GM12878 (cell line): ENCODE measurements at regions not wholly inside any gene's neighbourhood (a gene's known extent, or its start where the extent isn't known, plus 50 kb on each side); places are given as distances from the start of the nearest gene placed in this dataset.
A peak's percentile ranks its signal among the peaks of the same experiment; 100 is the strongest.

ENCODE experiments used
- BRCA1 ChIP-seq: IDR thresholded peaks from 2 replicates; pipeline ENCODE4 v1.6.1; 2011; ENCODE audit warnings: low read depth, low read length, improper control_type of control experiment
- CHD1 ChIP-seq: IDR thresholded peaks from 2 replicates; pipeline ENCODE4 v1.6.1; 2012; ENCODE audit warnings: low read depth, low read length, improper control_type of control experiment
- IKZF1 ChIP-seq: fragments of 450-650 bp; conservative IDR thresholded peaks from 2 replicates; pipeline ENCODE4 v1.6.1; 2017; ENCODE audit warnings: antibody characterized with exemption, mild to moderate bottlenecking
- IRF4 ChIP-seq: IDR thresholded peaks from 2 replicates; pipeline ENCODE4 v1.6.1; 2011; ENCODE audit warnings: low read depth, low read length
- MEF2B ChIP-seq: fragments of 450-650 bp; IDR thresholded peaks from 2 replicates; pipeline ENCODE4 v1.6.1; 2018; ENCODE audit warnings: mild to moderate bottlenecking, moderate library complexity; ENCODE audit not compliant: partially characterized antibody, poor library complexity, severe bottlenecking
- POLR2AphosphoS2 ChIP-seq: IDR thresholded peaks from 2 replicates; pipeline ENCODE4 v1.6.1; 2011; ENCODE audit warnings: low read depth, mild to moderate bottlenecking, low read length, improper control_type of control experiment, moderate library complexity
- SIN3A ChIP-seq: IDR thresholded peaks from 2 replicates; pipeline ENCODE4 v1.6.1; 2012; ENCODE audit warnings: low read depth, low read length, improper control_type of control experiment
- SIX5 ChIP-seq: IDR thresholded peaks from 2 replicates; pipeline ENCODE4 v1.6.1; 2011; ENCODE audit warnings: mild to moderate bottlenecking, low read depth, low read length, moderate library complexity; ENCODE audit not compliant: severe bottlenecking
- SMC3 ChIP-seq: IDR thresholded peaks from 2 replicates; pipeline ENCODE4 v1.6.1; 2011; ENCODE audit warnings: low read length, improper control_type of control experiment, borderline replicate concordance
- SUPT20H ChIP-seq: IDR thresholded peaks from 2 replicates; pipeline ENCODE4 v1.6.1; 2011; ENCODE audit warnings: low read depth, mild to moderate bottlenecking, low read length, moderate library complexity, borderline replicate concordance; ENCODE audit not compliant: control insufficient read depth
- ZNF207 ChIP-seq: fragments of 450-650 bp; IDR thresholded peaks from 2 replicates; pipeline ENCODE4 v1.6.1; 2014; ENCODE audit warnings: antibody characterized with exemption, mild to moderate bottlenecking, borderline replicate concordance
- TF ChIP-seq, protein P1 (sequence below): fragments of 450-650 bp; IDR thresholded peaks from 2 replicates; pipeline ENCODE4 v1.6.1; 2016; ENCODE audit warnings: mild to moderate bottlenecking
- TF ChIP-seq, protein P2 (sequence below): fragments of 450-650 bp; formaldehyde crosslinking; IDR thresholded peaks from 2 replicates; pipeline ENCODE4 v1.4.0; 2020; ENCODE audit warnings: mild to moderate bottlenecking, moderate library complexity
- TF ChIP-seq, protein P3 (sequence below): fragments of 450-650 bp; IDR thresholded peaks from 2 replicates; pipeline ENCODE4 v1.6.1; 2017; ENCODE audit warnings: mild to moderate bottlenecking
- TF ChIP-seq, protein P4 (sequence below): fragments of 150-350 bp; IDR thresholded peaks from 2 replicates; pipeline ENCODE4 v1.6.1; 2014; ENCODE audit warnings: mild to moderate bottlenecking, low read depth, low read length
- TF ChIP-seq, protein P5 (sequence below): IDR thresholded peaks from 2 replicates; pipeline ENCODE4 v1.6.1; 2011; ENCODE audit warnings: mild to moderate bottlenecking, low read depth, low read length, moderate library complexity; ENCODE audit not compliant: insufficient replicate concordance
- TF ChIP-seq, protein P6 (sequence below), 3 experiments: IDR thresholded peaks in 2 of 3; conservative IDR thresholded peaks in 1 of 3; 2 replicates each; pipeline ENCODE4 v1.5.1; 2011; ENCODE audit warnings: low read depth in 3 of 3, low read length in 3 of 3, mild to moderate bottlenecking in 3 of 3, control low read depth in 2 of 3, moderate library complexity in 2 of 3, inconsistent platforms in 1 of 3, mixed read lengths in 1 of 3; ENCODE audit not compliant: control insufficient read depth in 2 of 3, insufficient read depth in 1 of 3; ENCODE audit errors: extremely low read depth in 1 of 3

DNA sequence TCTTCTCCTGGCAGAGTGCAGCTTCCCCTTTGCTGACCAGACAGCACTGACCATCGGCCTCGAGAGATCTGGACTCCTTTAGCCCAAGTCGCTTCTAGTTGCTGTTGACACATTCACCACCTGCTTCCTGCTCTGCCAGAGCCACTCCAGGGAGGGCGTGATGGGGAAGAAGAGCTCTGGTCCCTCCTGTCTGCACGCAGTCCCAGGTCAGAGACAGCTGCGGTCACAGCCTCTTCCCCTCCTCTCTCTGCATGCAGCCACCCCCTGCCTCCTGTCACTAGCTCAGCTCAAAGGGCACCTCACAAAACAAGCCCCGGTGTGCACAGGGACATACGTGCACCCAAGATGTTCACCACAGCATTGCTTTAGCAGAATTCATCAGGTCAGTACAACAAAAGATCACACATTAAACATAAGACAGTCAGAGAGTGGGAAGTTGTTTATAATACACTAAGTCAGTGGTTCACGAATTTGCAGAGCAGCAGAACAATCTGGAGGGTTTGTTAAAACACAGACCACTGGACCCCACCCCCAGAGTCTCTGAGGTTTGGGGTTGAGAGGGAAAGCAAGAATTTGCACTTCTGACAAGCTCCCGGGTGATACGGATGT lies 132.9 kb downstream of the SYF2 start (continued):
- TF ChIP-seq, protein P1, sequence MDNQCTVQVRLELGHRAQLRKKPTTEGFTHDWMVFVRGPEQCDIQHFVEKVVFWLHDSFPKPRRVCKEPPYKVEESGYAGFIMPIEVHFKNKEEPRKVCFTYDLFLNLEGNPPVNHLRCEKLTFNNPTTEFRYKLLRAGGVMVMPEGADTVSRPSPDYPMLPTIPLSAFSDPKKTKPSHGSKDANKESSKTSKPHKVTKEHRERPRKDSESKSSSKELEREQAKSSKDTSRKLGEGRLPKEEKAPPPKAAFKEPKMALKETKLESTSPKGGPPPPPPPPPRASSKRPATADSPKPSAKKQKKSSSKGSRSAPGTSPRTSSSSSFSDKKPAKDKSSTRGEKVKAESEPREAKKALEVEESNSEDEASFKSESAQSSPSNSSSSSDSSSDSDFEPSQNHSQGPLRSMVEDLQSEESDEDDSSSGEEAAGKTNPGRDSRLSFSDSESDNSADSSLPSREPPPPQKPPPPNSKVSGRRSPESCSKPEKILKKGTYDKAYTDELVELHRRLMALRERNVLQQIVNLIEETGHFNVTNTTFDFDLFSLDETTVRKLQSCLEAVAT = peak; percentile 43; the same call in 1 of the 2 replicates
- no peak for TF ChIP-seq CHD1
- no peak for TF ChIP-seq SUPT20H
- TF ChIP-seq IKZF1 = peak; percentile 52; the same call in 1 of the 2 replicates
- TF ChIP-seq ZNF207 = no peak
- TF ChIP-seq, protein P2, sequence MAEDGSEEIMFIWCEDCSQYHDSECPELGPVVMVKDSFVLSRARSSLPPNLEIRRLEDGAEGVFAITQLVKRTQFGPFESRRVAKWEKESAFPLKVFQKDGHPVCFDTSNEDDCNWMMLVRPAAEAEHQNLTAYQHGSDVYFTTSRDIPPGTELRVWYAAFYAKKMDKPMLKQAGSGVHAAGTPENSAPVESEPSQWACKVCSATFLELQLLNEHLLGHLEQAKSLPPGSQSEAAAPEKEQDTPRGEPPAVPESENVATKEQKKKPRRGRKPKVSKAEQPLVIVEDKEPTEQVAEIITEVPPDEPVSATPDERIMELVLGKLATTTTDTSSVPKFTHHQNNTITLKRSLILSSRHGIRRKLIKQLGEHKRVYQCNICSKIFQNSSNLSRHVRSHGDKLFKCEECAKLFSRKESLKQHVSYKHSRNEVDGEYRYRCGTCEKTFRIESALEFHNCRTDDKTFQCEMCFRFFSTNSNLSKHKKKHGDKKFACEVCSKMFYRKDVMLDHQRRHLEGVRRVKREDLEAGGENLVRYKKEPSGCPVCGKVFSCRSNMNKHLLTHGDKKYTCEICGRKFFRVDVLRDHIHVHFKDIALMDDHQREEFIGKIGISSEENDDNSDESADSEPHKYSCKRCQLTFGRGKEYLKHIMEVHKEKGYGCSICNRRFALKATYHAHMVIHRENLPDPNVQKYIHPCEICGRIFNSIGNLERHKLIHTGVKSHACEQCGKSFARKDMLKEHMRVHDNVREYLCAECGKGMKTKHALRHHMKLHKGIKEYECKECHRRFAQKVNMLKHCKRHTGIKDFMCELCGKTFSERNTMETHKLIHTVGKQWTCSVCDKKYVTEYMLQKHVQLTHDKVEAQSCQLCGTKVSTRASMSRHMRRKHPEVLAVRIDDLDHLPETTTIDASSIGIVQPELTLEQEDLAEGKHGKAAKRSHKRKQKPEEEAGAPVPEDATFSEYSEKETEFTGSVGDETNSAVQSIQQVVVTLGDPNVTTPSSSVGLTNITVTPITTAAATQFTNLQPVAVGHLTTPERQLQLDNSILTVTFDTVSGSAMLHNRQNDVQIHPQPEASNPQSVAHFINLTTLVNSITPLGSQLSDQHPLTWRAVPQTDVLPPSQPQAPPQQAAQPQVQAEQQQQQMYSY = no peak
- TF ChIP-seq SMC3 = no peak
- TF ChIP-seq MEF2B = peak; percentile 17
- TF ChIP-seq, protein P3, sequence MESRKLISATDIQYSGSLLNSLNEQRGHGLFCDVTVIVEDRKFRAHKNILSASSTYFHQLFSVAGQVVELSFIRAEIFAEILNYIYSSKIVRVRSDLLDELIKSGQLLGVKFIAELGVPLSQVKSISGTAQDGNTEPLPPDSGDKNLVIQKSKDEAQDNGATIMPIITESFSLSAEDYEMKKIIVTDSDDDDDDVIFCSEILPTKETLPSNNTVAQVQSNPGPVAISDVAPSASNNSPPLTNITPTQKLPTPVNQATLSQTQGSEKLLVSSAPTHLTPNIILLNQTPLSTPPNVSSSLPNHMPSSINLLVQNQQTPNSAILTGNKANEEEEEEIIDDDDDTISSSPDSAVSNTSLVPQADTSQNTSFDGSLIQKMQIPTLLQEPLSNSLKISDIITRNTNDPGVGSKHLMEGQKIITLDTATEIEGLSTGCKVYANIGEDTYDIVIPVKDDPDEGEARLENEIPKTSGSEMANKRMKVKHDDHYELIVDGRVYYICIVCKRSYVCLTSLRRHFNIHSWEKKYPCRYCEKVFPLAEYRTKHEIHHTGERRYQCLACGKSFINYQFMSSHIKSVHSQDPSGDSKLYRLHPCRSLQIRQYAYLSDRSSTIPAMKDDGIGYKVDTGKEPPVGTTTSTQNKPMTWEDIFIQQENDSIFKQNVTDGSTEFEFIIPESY = no peak
- TF ChIP-seq, protein P4, sequence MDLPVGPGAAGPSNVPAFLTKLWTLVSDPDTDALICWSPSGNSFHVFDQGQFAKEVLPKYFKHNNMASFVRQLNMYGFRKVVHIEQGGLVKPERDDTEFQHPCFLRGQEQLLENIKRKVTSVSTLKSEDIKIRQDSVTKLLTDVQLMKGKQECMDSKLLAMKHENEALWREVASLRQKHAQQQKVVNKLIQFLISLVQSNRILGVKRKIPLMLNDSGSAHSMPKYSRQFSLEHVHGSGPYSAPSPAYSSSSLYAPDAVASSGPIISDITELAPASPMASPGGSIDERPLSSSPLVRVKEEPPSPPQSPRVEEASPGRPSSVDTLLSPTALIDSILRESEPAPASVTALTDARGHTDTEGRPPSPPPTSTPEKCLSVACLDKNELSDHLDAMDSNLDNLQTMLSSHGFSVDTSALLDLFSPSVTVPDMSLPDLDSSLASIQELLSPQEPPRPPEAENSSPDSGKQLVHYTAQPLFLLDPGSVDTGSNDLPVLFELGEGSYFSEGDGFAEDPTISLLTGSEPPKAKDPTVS = no peak
- TF ChIP-seq POLR2AphosphoS2 = no peak
- TF ChIP-seq SIN3A = no peak
- no peak for TF ChIP-seq BRCA1
- TF ChIP-seq, protein P5, sequence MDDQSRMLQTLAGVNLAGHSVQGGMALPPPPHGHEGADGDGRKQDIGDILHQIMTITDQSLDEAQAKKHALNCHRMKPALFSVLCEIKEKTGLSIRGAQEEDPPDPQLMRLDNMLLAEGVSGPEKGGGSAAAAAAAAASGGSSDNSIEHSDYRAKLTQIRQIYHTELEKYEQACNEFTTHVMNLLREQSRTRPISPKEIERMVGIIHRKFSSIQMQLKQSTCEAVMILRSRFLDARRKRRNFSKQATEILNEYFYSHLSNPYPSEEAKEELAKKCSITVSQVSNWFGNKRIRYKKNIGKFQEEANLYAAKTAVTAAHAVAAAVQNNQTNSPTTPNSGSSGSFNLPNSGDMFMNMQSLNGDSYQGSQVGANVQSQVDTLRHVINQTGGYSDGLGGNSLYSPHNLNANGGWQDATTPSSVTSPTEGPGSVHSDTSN = no peak
- TF ChIP-seq, protein P6, sequence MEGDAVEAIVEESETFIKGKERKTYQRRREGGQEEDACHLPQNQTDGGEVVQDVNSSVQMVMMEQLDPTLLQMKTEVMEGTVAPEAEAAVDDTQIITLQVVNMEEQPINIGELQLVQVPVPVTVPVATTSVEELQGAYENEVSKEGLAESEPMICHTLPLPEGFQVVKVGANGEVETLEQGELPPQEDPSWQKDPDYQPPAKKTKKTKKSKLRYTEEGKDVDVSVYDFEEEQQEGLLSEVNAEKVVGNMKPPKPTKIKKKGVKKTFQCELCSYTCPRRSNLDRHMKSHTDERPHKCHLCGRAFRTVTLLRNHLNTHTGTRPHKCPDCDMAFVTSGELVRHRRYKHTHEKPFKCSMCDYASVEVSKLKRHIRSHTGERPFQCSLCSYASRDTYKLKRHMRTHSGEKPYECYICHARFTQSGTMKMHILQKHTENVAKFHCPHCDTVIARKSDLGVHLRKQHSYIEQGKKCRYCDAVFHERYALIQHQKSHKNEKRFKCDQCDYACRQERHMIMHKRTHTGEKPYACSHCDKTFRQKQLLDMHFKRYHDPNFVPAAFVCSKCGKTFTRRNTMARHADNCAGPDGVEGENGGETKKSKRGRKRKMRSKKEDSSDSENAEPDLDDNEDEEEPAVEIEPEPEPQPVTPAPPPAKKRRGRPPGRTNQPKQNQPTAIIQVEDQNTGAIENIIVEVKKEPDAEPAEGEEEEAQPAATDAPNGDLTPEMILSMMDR (IDR thresholded peaks at IDR 0.05 in 2 of 3, conservative IDR thresholded peaks at IDR 0.05 in 1 of 3; ENCODE audit: control insufficient read depth in 2 of 3, extremely low read depth in 1 of 3, insufficient read depth in 1 of 3, low read depth in 3 of 3, low read length in 3 of 3) = no peak
- no peak for TF ChIP-seq SIX5
- TF ChIP-seq IRF4 = no peak
